ENCODE measurements at regions not wholly inside any gene's neighbourhood (a gene's known extent, or its start where the extent isn't known, plus 50 kb on each side); places are given as distances from the start of the nearest gene placed in this dataset.

GRCh38 chr13:62130062-62130970 lies 714.7 kb upstream of the PCDH20 start:
- DNase-seq = no peak
- no peaks in the 10 kb centered on the region for H3K4me1 ChIP-seq (ENCODE audit: control extremely low read depth in 1 of 4, control insufficient read depth in 4 of 4, insufficient read depth in 4 of 4, low read length in 3 of 4)
- H3K27me3 ChIP-seq (replicated peaks in 2 of 5; ENCODE audit: control insufficient read depth in 4 of 5, insufficient read depth in 5 of 5, low read length in 4 of 5) = peaks cover 0 to 2% (median 0%) of the 10 kb centered on the region in 5 experiments
- H3K27ac ChIP-seq (ENCODE audit: insufficient read depth in 1 of 2, low read depth in 1 of 2, low read length in 2 of 2, poor library complexity in 1 of 2, severe bottlenecking in 2 of 2) = no peak overlapping the region
- POLR2A ChIA-PET = interaction anchor here (0.8 kb wide), 1 partner anchor 1289 kb away, joined by 3 read pairs; no protein-coding TSS in a partner anchor
- H3K36me3 ChIP-seq (ENCODE audit: control insufficient read depth in 4 of 4, insufficient read depth in 4 of 4, low read length in 3 of 4) = no peaks in the 10 kb centered on the region
- 88% methylated on average over 3 of the region's 5 CpGs for WGBS (ENCODE audit: insufficient coverage)
- H3K4me3 ChIP-seq (ENCODE audit: control insufficient read depth in 1 of 7, extremely low read depth in 1 of 7, insufficient read depth in 4 of 7, low read depth in 2 of 7, low read length in 6 of 7) = no peak overlapping the region
- CTCF ChIA-PET = no interaction called here
- peaks cover 0 to 2% (median 0%) of the 10 kb centered on the region in 5 experiments for H3K9me3 ChIP-seq (ENCODE audit: control extremely low read depth in 1 of 5, control insufficient read depth in 4 of 5, insufficient read depth in 2 of 5, low read depth in 1 of 5, low read length in 4 of 5)

- peaks cover 0 to 2% (median 0%) of the 10 kb centered on the region in 5 experiments for H3K9me3 ChIP-seq (ENCODE audit: control extremely low read depth in 1 of 5, control insufficient read depth in 4 of 5, insufficient read depth in 2 of 5, low read depth in 1 of 5, low read length in 4 of 5)
- POLR2A ChIA-PET = no interaction called here
- no peak overlapping the region for H3K4me3 ChIP-seq (ENCODE audit: control insufficient read depth in 1 of 7, extremely low read depth in 1 of 7, insufficient read depth in 4 of 7, low read depth in 2 of 7, low read length in 6 of 7)
- CTCF ChIA-PET = no interaction called here
- 79% methylated on average over 2 of the region's 2 CpGs for WGBS (ENCODE audit: insufficient coverage)
- H3K36me3 ChIP-seq (ENCODE audit: control insufficient read depth in 4 of 4, insufficient read depth in 4 of 4, low read length in 3 of 4) = no peaks in the 10 kb centered on the region
- H3K4me1 ChIP-seq (ENCODE audit: control extremely low read depth in 1 of 4, control insufficient read depth in 4 of 4, insufficient read depth in 4 of 4, low read length in 3 of 4) = no peaks in the 10 kb centered on the region
- no peak for DNase-seq
- peaks cover 0 to 2% (median 0%) of the 10 kb centered on the region in 5 experiments for H3K27me3 ChIP-seq (replicated peaks in 2 of 5; ENCODE audit: control insufficient read depth in 4 of 5, insufficient read depth in 5 of 5, low read length in 4 of 5)
- H3K27ac ChIP-seq (ENCODE audit: insufficient read depth in 1 of 2, low read depth in 1 of 2, low read length in 2 of 2, poor library complexity in 1 of 2, severe bottlenecking in 2 of 2) = no peak overlapping the region
These were observed 713.4 kb upstream of the PCDH20 start for GRCh38 chr13:62129000-62129551.

GRCh38 chr13:62126400-62126799 lies 710.8 kb upstream of the PCDH20 start:
- no CpG with 5 or more reads among the region's 1 CpG for WGBS (ENCODE audit: insufficient coverage)
- ChIA-PET CTCF (no interaction called here), POLR2A (no interaction called here)

DNA sequence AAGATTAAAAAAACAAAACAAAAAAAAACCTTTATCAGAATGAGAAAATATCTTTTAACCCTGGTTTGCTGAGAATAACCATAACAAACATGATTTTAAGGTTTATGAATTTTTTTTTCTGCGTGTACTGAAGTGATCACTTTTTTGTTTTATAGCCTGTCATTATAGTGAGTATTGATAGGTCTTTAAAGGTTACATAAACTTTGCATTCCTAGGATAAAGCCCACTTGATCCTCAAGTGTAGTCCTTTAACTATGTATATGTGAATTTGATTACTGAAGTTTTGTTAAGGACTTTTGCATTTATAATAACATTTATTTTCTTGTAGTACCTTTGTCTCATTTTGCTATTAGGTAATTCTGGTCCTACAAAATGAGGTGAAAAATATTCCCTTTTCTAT lies 709.8 kb upstream of the PCDH20 start:
- peaks cover 0 to 3% (median 0%) of the 10 kb centered on the region in 5 experiments for H3K27me3 ChIP-seq (replicated peaks in 2 of 5; ENCODE audit: control insufficient read depth in 4 of 5, insufficient read depth in 5 of 5, low read length in 4 of 5)
- no peaks in the 10 kb centered on the region for H3K9me3 ChIP-seq (ENCODE audit: control extremely low read depth in 1 of 5, control insufficient read depth in 4 of 5, insufficient read depth in 2 of 5, low read depth in 1 of 5, low read length in 4 of 5)
- CTCF ChIA-PET = no interaction called here
- no peak for DNase-seq
- H3K4me1 ChIP-seq (ENCODE audit: control extremely low read depth in 1 of 4, control insufficient read depth in 4 of 4, insufficient read depth in 4 of 4, low read length in 3 of 4) = no peaks in the 10 kb centered on the region
- no CpG with 5 or more reads among the region's 1 CpG for WGBS (ENCODE audit: insufficient coverage)
- POLR2A ChIA-PET = no interaction called here
- no peak overlapping the region for H3K4me3 ChIP-seq (ENCODE audit: control insufficient read depth in 1 of 7, extremely low read depth in 1 of 7, insufficient read depth in 4 of 7, low read depth in 2 of 7, low read length in 6 of 7)
- H3K36me3 ChIP-seq (ENCODE audit: control insufficient read depth in 4 of 4, insufficient read depth in 4 of 4, low read length in 3 of 4) = no peaks in the 10 kb centered on the region
- no peak overlapping the region for H3K27ac ChIP-seq (ENCODE audit: insufficient read depth in 1 of 2, low read depth in 1 of 2, low read length in 2 of 2, poor library complexity in 1 of 2, severe bottlenecking in 2 of 2)

More at GRCh38 chr13:62126400-62126799, 710.8 kb upstream of the PCDH20 start:
- Histone ChIP-seq H3K4me3 (ENCODE audit: control insufficient read depth in 1 of 7, extremely low read depth in 1 of 7, insufficient read depth in 4 of 7, low read depth in 2 of 7, low read length in 6 of 7) (no peak overlapping the region), H3K4me1 (ENCODE audit: control extremely low read depth in 1 of 4, control insufficient read depth in 4 of 4, insufficient read depth in 4 of 4, low read length in 3 of 4) (no peaks in the 10 kb centered on the region), H3K27me3 (replicated peaks in 2 of 5; ENCODE audit: control insufficient read depth in 4 of 5, insufficient read depth in 5 of 5, low read length in 4 of 5) (peaks cover 0 to 2% (median 0%) of the 10 kb centered on the region in 5 experiments), H3K9me3 (ENCODE audit: control extremely low read depth in 1 of 5, control insufficient read depth in 4 of 5, insufficient read depth in 2 of 5, low read depth in 1 of 5, low read length in 4 of 5) (peaks cover 0 to 2% (median 0%) of the 10 kb centered on the region in 5 experiments), H3K36me3 (ENCODE audit: control insufficient read depth in 4 of 4, insufficient read depth in 4 of 4, low read length in 3 of 4) (no peaks in the 10 kb centered on the region), H3K27ac (ENCODE audit: insufficient read depth in 1 of 2, low read depth in 1 of 2, low read length in 2 of 2, poor library complexity in 1 of 2, severe bottlenecking in 2 of 2) (no peak overlapping the region)
- no peak for DNase-seq

- Histone ChIP-seq H3K9me3 (ENCODE audit: control extremely low read depth in 1 of 5, control insufficient read depth in 4 of 5, insufficient read depth in 2 of 5, low read depth in 1 of 5, low read length in 4 of 5) (no peaks in the 10 kb centered on the region), H3K27ac (ENCODE audit: insufficient read depth in 1 of 2, low read depth in 1 of 2, low read length in 2 of 2, poor library complexity in 1 of 2, severe bottlenecking in 2 of 2) (no peak overlapping the region), H3K27me3 (replicated peaks in 2 of 5; ENCODE audit: control insufficient read depth in 4 of 5, insufficient read depth in 5 of 5, low read length in 4 of 5) (peaks cover 0 to 2% (median 0%) of the 10 kb centered on the region in 5 experiments), H3K4me3 (ENCODE audit: control insufficient read depth in 1 of 7, extremely low read depth in 1 of 7, insufficient read depth in 4 of 7, low read depth in 2 of 7, low read length in 6 of 7) (no peak overlapping the region), H3K36me3 (ENCODE audit: control insufficient read depth in 4 of 4, insufficient read depth in 4 of 4, low read length in 3 of 4) (no peaks in the 10 kb centered on the region), H3K4me1 (ENCODE audit: control extremely low read depth in 1 of 4, control insufficient read depth in 4 of 4, insufficient read depth in 4 of 4, low read length in 3 of 4) (no peaks in the 10 kb centered on the region)
- whole genome bisulfite sequencing (ENCODE audit: insufficient coverage) = no CpG with 5 or more reads among the region's 2 CpGs
- POLR2A ChIA-PET = no interaction called here
- CTCF ChIA-PET = no interaction called here
- no peak for DNase-seq
These were observed 707.8 kb upstream of the PCDH20 start for GRCh38 chr13:62123409-62123808.

GRCh38 chr13:62122434-62122833 lies 706.8 kb upstream of the PCDH20 start:
- Histone ChIP-seq H3K4me1 (ENCODE audit: control extremely low read depth in 1 of 4, control insufficient read depth in 4 of 4, insufficient read depth in 4 of 4, low read length in 3 of 4) (no peaks in the 10 kb centered on the region), H3K27me3 (replicated peaks in 2 of 5; ENCODE audit: control insufficient read depth in 4 of 5, insufficient read depth in 5 of 5, low read length in 4 of 5) (peaks cover 0 to 2% (median 0%) of the 10 kb centered on the region in 5 experiments), H3K9me3 (ENCODE audit: control extremely low read depth in 1 of 5, control insufficient read depth in 4 of 5, insufficient read depth in 2 of 5, low read depth in 1 of 5, low read length in 4 of 5) (no peaks in the 10 kb centered on the region), H3K27ac (ENCODE audit: insufficient read depth in 1 of 2, low read depth in 1 of 2, low read length in 2 of 2, poor library complexity in 1 of 2, severe bottlenecking in 2 of 2) (no peak overlapping the region), H3K36me3 (ENCODE audit: control insufficient read depth in 4 of 4, insufficient read depth in 4 of 4, low read length in 3 of 4) (no peaks in the 10 kb centered on the region), H3K4me3 (ENCODE audit: control insufficient read depth in 1 of 7, extremely low read depth in 1 of 7, insufficient read depth in 4 of 7, low read depth in 2 of 7, low read length in 6 of 7) (no peak overlapping the region)
- no peak for DNase-seq
- ChIA-PET CTCF (no interaction called here), POLR2A (no interaction called here)
- no CpG with 5 or more reads among the region's 2 CpGs for WGBS (ENCODE audit: insufficient coverage)
